NB4 (cell line): ENCODE measurements at regions not wholly inside any gene's neighbourhood (a gene's known extent, or its start where the extent isn't known, plus 50 kb on each side); places are given as distances from the start of the nearest gene placed in this dataset.

Experiments used
- CTCF ChIP-seq: IDR thresholded peaks from one replicate; pipeline ENCODE4 v1.5.1; 2012; ENCODE audit warnings: low read depth, low read length
- MAX ChIP-seq: IDR thresholded peaks from 2 replicates; pipeline ENCODE4 v1.6.1; 2011; ENCODE audit warnings: low read depth, low read length
- POLR2A ChIP-seq: IDR thresholded peaks from 2 replicates; pipeline ENCODE4 v1.6.1; 2011; ENCODE audit warnings: mild to moderate bottlenecking; ENCODE audit not compliant: insufficient read length; ENCODE audit errors: extremely low read depth

DNA sequence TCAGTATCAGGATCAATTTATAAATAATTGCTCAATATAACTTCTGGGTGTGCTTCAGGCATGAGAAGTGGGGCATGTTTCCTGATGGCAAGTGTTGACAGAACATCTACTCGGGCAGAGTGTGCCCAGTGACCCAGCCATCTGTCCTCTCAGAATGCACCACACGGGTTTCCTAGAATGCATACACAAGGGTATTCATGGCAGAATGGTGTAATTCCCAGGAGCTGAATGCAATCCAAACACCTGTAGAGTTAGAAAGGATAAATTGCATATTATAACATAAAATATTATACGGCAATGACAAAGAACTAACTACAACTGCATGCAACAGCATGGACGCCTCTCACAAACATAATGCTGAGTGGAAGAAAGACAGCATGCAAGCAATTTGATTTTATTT lies 391.9 kb downstream of the SIPA1L2 start:
- TF ChIP-seq POLR2A (no peak), MAX (no peak), CTCF (no peak)
